K562 (cell line): ENCODE measurements at regions not wholly inside any gene's neighbourhood (a gene's known extent, or its start where the extent isn't known, plus 50 kb on each side); places are given as distances from the start of the nearest gene placed in this dataset.
"Not testable (repeated sequence)": the region's sequence is repeated elsewhere in the genome, so short reads cannot be mapped to it uniquely, and the experiment has no call there.

Experiments used
- ATAC-seq: fragments of 200-7000 bp; cut with Tn5 transposase; 3 replicates; pipeline ENCODE4 v1.9.1; 2020; ENCODE audit warnings: moderate library complexity
- BruUV-seq: library from RNA; stranded (reverse); fragments of 400-500 nt; replicated peaks from 2 replicates; lab custom pipeline; 2021; lab: Mats Ljungman, UMichigan
- CTCF ChIA-PET: fragments of 300-600 bp; formaldehyde crosslinking; extraction: SDS; loops from one replicate; lab custom pipeline; 2021; ENCODE audit warnings: low intra/inter-chr PET ratio; lab: Yijun Ruan, JAX
- POLR2A ChIA-PET: fragments of 300-600, 350-650 bp; sonication (Branson Sonifier 250); formaldehyde crosslinking; extraction: SDS; loops from one replicate; lab custom pipeline; 2021; ENCODE audit warnings: antibody characterized with exemption, inconsistent platforms; lab: Yijun Ruan, JAX
- DNase-seq, 4 experiments: peaks; one replicate each; pipeline versions ENCODE4 v3.0.0 to v3.0.0-alpha.2; 2011 to 2018; ENCODE audit warnings: low spot score in 3 of 4, mixed read lengths in 3 of 4; ENCODE audit errors: extremely low read depth in 1 of 4
- FAIRE-seq: peaks from 2 replicates; lab custom pipeline; 2011; peaks lifted over from hg19 to GRCh38; lab: Jason Lieb, UNC
- H2AFZ ChIP-seq: 2 replicates; pipeline ENCODE4 v1.6.0; 2011; ENCODE audit warnings: low read depth, low read length, control low read depth, inconsistent platforms
- H3K27ac ChIP-seq: fragments of 200-600 bp; 3 replicates; pipeline ENCODE4 v1.8.0; 2011; ENCODE audit warnings: low read depth, mild to moderate bottlenecking, control low read depth, inconsistent platforms, low read length, moderate library complexity, mixed read lengths; ENCODE audit errors: extremely low read depth
- H3K27me3 ChIP-seq, 2 experiments: fragments of 300-600 bp in 1 of 2; 2 replicates in 1 of 2; 3 replicates in 1 of 2; pipeline versions ENCODE4 v1.6.0 to v1.8.0; 2011; ENCODE audit warnings: inconsistent platforms in 2 of 2, low read length in 2 of 2, mild to moderate bottlenecking in 1 of 2, mixed read lengths in 1 of 2, moderate library complexity in 1 of 2; ENCODE audit not compliant: control insufficient read depth in 2 of 2, insufficient read depth in 2 of 2
- H3K36me3 ChIP-seq: fragments of 300-600 bp; 3 replicates; pipeline ENCODE4 v1.8.0; 2011; ENCODE audit warnings: mild to moderate bottlenecking, low read length, inconsistent platforms; ENCODE audit not compliant: control insufficient read depth, insufficient read depth
- H3K4me1 ChIP-seq, 2 experiments: fragments of 200-600 bp in 1 of 2; replicated peaks in 1 of 2; 2 replicates in 1 of 2; 3 replicates in 1 of 2; pipeline versions ENCODE4 v1.5.1 to v1.8.0; 2011; ENCODE audit warnings: inconsistent platforms in 2 of 2, low read length in 2 of 2, mild to moderate bottlenecking in 1 of 2, mixed read lengths in 1 of 2, moderate library complexity in 1 of 2; ENCODE audit not compliant: control insufficient read depth in 2 of 2, insufficient read depth in 2 of 2
- H3K4me2 ChIP-seq: 2 replicates; pipeline ENCODE4 v1.6.1; 2011; ENCODE audit warnings: low read length, control low read depth, inconsistent platforms, mixed read lengths; ENCODE audit not compliant: insufficient read depth
- H3K4me3 ChIP-seq: fragments of 200-600 bp; sonication (generic), shearing (Covaris generic); 2 replicates; pipeline ENCODE4 v1.5.1; 2016; ENCODE audit warnings: control low read depth, inconsistent platforms
- H3K79me2 ChIP-seq: fragments of 200-600 bp; 3 replicates; pipeline ENCODE4 v1.8.0; 2011; ENCODE audit warnings: low read length, inconsistent platforms; ENCODE audit not compliant: control insufficient read depth, insufficient read depth
- H3K9ac ChIP-seq, 2 experiments: 2 replicates each; pipeline versions ENCODE4 v1.6.0 to v1.6.1; 2011; ENCODE audit warnings: low read depth in 2 of 2, low read length in 2 of 2, control low read depth in 1 of 2, inconsistent platforms in 1 of 2, mild to moderate bottlenecking in 1 of 2, mixed read lengths in 1 of 2; ENCODE audit not compliant: insufficient read depth in 1 of 2
- H3K9me1 ChIP-seq: one replicate; pipeline ENCODE4 v1.6.0; 2011; ENCODE audit warnings: inconsistent platforms, mild to moderate bottlenecking, low read length, moderate library complexity; ENCODE audit not compliant: control insufficient read depth, insufficient read depth
- H3K9me3 ChIP-seq: replicated peaks from 2 replicates; pipeline ENCODE4 v1.5.1; 2011; ENCODE audit warnings: low read depth, low read length, inconsistent platforms; ENCODE audit not compliant: control insufficient read depth, insufficient read depth
- H4K20me1 ChIP-seq: replicated peaks from 2 replicates; pipeline ENCODE4 v1.6.1; 2011; ENCODE audit warnings: low read length, inconsistent platforms, mixed read lengths; ENCODE audit not compliant: control insufficient read depth, insufficient read depth
- ARID1B ChIP-seq: fragments of 450-650 bp; IDR thresholded peaks from 2 replicates; pipeline ENCODE4 v1.6.1; 2016; ENCODE audit warnings: antibody characterized with exemption, mild to moderate bottlenecking, inconsistent platforms
- BCOR ChIP-seq: fragments of 450-650 bp; IDR thresholded peaks from 2 replicates; pipeline ENCODE4 v1.6.1; 2016
- C11orf30 ChIP-seq: fragments of 450-650 bp; IDR thresholded peaks from 2 replicates; pipeline ENCODE4 v1.6.1; 2016; ENCODE audit warnings: low read depth, mild to moderate bottlenecking
- CBFA2T3 ChIP-seq: fragments of 450-650 bp; IDR thresholded peaks from 2 replicates; pipeline ENCODE4 v1.6.1; 2017
- DPF2 ChIP-seq: fragments of 450-650 bp; IDR thresholded peaks from 2 replicates; pipeline ENCODE4 v1.6.1; 2016
- EP300 ChIP-seq: IDR thresholded peaks from 2 replicates; pipeline ENCODE4 v1.6.1; 2012; ENCODE audit warnings: low read length, improper control_type of control experiment
- FOXK2 ChIP-seq, 2 experiments: fragments of 450-650 bp; IDR thresholded peaks in 1 of 2; conservative IDR thresholded peaks in 1 of 2; 2 replicates each; pipeline ENCODE4 v1.6.1; 2016; ENCODE audit warnings: low read depth in 2 of 2, mild to moderate bottlenecking in 1 of 2
- LEF1 ChIP-seq: fragments of 450-650 bp; IDR thresholded peaks from 2 replicates; pipeline ENCODE4 v1.6.1; 2016; ENCODE audit warnings: mild to moderate bottlenecking
- MAFG ChIP-seq: fragments of 450-650 bp; conservative IDR thresholded peaks from 2 replicates; pipeline ENCODE4 v1.6.1; 2016; ENCODE audit warnings: missing genetic modification characterization, missing compliant biosample characterization
- NFE2 ChIP-seq: IDR thresholded peaks from 2 replicates; pipeline ENCODE4 v1.6.1; 2014; ENCODE audit warnings: antibody characterized with exemption, low read depth
- NFIC ChIP-seq: fragments of 450-650 bp; IDR thresholded peaks from 2 replicates; pipeline ENCODE4 v1.6.1; 2017; ENCODE audit warnings: mild to moderate bottlenecking, inconsistent platforms
- RBM25 ChIP-seq: fragments of 200-400 bp; formaldehyde crosslinking; IDR thresholded peaks from 2 replicates; pipeline ENCODE4 v1.6.1; 2018; ENCODE audit warnings: low read length, low read depth, moderate library complexity; ENCODE audit not compliant: severe bottlenecking
- SMARCA5 ChIP-seq: fragments of 450-650 bp; IDR thresholded peaks from 2 replicates; pipeline ENCODE4 v1.6.1; 2016
- ZNF316 ChIP-seq: fragments of 450-650 bp; IDR thresholded peaks from 2 replicates; pipeline ENCODE4 v1.6.1; 2016
- WGBS: fragments of 100-300 bp; shearing (Covaris generic); methylation state at CpG from one replicate; pipeline ENCODE4 v1.1.6; 2016; ENCODE audit warnings: low coverage, mixed read lengths; ENCODE audit not compliant: insufficient coverage; ENCODE audit errors: missing lambda C conversion rate; 5-methylcytosine and 5-hydroxymethylcytosine counted together
- in situ Hi-C: fragments of 300-500 bp; cut with MboI; formaldehyde crosslinking; loops from 4 replicates; pipeline ENCODE4 v1.15.0; 2018; ENCODE audit warnings: inconsistent platforms, mixed read lengths
- intact Hi-C: fragments of 100-400 bp; cut with micrococcal nuclease; formaldehyde crosslinking; loops from 2 replicates; pipeline ENCODE4 v1.14.2; 2022
- TF ChIP-seq, protein P1 (sequence below): fragments of 450-650 bp; IDR thresholded peaks from 2 replicates; pipeline ENCODE4 v1.6.1; 2016; ENCODE audit warnings: mild to moderate bottlenecking

DNA sequence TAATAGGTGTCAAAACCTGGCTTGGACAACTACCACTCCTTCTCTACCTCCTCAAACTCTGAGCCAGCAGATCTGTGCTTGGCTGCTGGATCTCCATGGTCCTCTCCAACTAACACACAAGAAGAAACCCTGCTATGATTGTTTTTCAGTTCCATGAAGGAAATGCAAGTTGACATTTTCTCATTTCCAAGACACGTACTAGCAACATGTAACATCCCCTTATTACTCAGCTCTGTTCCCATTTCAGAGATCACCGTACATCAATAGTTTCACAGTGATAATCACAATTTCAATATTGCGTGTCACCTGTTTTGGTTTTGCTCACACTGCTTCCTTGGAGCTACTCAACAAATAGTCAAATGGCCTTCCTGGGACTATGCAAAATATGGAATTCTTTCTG is 544.6 kb upstream of the DEFB115 start:
- H3K4me3 ChIP-seq, H2AFZ ChIP-seq, H3K27me3 ChIP-seq, ATAC-seq, H3K79me2 ChIP-seq, H4K20me1 ChIP-seq, H3K9me3 ChIP-seq, FAIRE-seq, H3K36me3 ChIP-seq, DNase-seq, H3K9me1 ChIP-seq, H3K9ac ChIP-seq, H3K4me1 ChIP-seq, CTCF ChIA-PET, intact Hi-C loops, BruUV-seq, H3K4me2 ChIP-seq, H3K27ac ChIP-seq: not testable (repeated sequence)
- 0 out of 2 replicates have a peak, but pooled peaks have one; percentile 13 for TF ChIP-seq C11orf30
- in situ Hi-C loops: loop anchor here (25.0 kb wide), 1 partner anchor 301 kb away; no protein-coding TSS in a partner anchor
- 80% methylated on average over 3 of the region's 3 CpGs for WGBS
- POLR2A ChIA-PET: interaction anchor here (0.8 to 1.6 kb wide), 2 partner anchors 10 to 25 kb away, joined by 3 read pairs; no protein-coding TSS in a partner anchor

GRCh38 chr20:30719415-30720199 is 537.9 kb upstream of the DEFB115 start:
- intact Hi-C loops (loop anchor here (5.0 kb wide), 1 partner anchor 47 kb away; no protein-coding TSS in a partner anchor), in situ Hi-C loops (loop anchor here (25.0 kb wide), 1 partner anchor 307 kb away; no protein-coding TSS in a partner anchor)
- H3K4me3 ChIP-seq, CTCF ChIA-PET, H3K9me1 ChIP-seq, H3K36me3 ChIP-seq, POLR2A ChIA-PET, FAIRE-seq, H3K9me3 ChIP-seq, H3K27me3 ChIP-seq, H2AFZ ChIP-seq, BruUV-seq, H4K20me1 ChIP-seq: not testable (repeated sequence)
- DNase-seq (peak in 2 of 4 experiments; percentile 8 to 62), ATAC-seq (peak; percentile 83)
- Histone ChIP-seq H3K27ac (peak overlapping the region; percentile 76), H3K4me1 (peaks cover 10% of the 10 kb centered on the region in 2 experiments; a peak in 4 of 5 replicates), H3K79me2 (peaks cover 35% of the 10 kb centered on the region), H3K9ac (peak overlapping the region in 1 of 2 experiments; percentile 52; a peak in 1 of 4 replicates), H3K4me2 (peak overlapping the region; percentile 47)
- WGBS: 0% methylated on average over 6 of the region's 6 CpGs
- TF ChIP-seq RBM25 (peak; percentile 77), NFE2 (peak; percentile 75), DPF2 (peak; percentile 81), NFIC (peak; percentile 88), BCOR (0 out of 2 replicates have a peak, but pooled peaks have one; percentile 16), CBFA2T3 (peak; percentile 35; the same call in 1 of the 2 replicates), C11orf30 (peak; percentile 67), ZNF316 (peak; percentile 70), FOXK2 (conservative IDR thresholded peaks at IDR 0.05 in 1 of 2, IDR thresholded peaks at IDR 0.05 in 1 of 2; ENCODE audit: low read depth in 2 of 2) (peak in 1 of 2 experiments; percentile 37; a peak in 2 of 4 replicates), MAFG (peak; percentile 58; the same call in 1 of the 2 replicates), SMARCA5 (peak; percentile 77), EP300 (peak; percentile 17; the same call in 1 of the 2 replicates), LEF1 (peak; percentile 41; the same call in 1 of the 2 replicates), ARID1B (peak; percentile 72)
- TF ChIP-seq, protein P1, sequence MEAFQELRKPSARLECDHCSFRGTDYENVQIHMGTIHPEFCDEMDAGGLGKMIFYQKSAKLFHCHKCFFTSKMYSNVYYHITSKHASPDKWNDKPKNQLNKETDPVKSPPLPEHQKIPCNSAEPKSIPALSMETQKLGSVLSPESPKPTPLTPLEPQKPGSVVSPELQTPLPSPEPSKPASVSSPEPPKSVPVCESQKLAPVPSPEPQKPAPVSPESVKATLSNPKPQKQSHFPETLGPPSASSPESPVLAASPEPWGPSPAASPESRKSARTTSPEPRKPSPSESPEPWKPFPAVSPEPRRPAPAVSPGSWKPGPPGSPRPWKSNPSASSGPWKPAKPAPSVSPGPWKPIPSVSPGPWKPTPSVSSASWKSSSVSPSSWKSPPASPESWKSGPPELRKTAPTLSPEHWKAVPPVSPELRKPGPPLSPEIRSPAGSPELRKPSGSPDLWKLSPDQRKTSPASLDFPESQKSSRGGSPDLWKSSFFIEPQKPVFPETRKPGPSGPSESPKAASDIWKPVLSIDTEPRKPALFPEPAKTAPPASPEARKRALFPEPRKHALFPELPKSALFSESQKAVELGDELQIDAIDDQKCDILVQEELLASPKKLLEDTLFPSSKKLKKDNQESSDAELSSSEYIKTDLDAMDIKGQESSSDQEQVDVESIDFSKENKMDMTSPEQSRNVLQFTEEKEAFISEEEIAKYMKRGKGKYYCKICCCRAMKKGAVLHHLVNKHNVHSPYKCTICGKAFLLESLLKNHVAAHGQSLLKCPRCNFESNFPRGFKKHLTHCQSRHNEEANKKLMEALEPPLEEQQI: peak; percentile 22; the same call in 1 of the 2 replicates
